Thyroid gland (tissue), 4 donors: ENCODE measurements at regions not wholly inside any gene's neighbourhood (a gene's known extent, or its start where the extent isn't known, plus 50 kb on each side); places are given as distances from the start of the nearest gene placed in this dataset.

Source experiments
- DNase-seq, 2 donors: peaks; one replicate each; pipeline ENCODE4 v3.0.0-alpha.2; 2019
- H3K27ac ChIP-seq, 3 donors: fragments of 200-600 bp; sonication (generic); 1 replicate in 2 of 3; 2 replicates in 1 of 3; pipeline ENCODE4 v1.5.1; 2016 to 2019; ENCODE audit warnings: mild to moderate bottlenecking in 1 of 3, moderate library complexity in 1 of 3
- H3K27me3 ChIP-seq: fragments of 200-600 bp; sonication (generic); one replicate; pipeline ENCODE4 v1.5.1; 2019
- H3K36me3 ChIP-seq, 2 donors: fragments of 200-600 bp; sonication (generic); one replicate each; pipeline ENCODE4 v1.5.1; 2016 to 2019
- H3K4me1 ChIP-seq, 2 donors: fragments of 200-600 bp; sonication (generic); one replicate each; pipeline ENCODE4 v1.5.1; 2017 to 2019
- H3K4me3 ChIP-seq, 3 donors: fragments of 200-600 bp; sonication (generic); replicated peaks in 1 of 3; 1 replicate in 2 of 3; 2 replicates in 1 of 3; pipeline ENCODE4 v1.5.1; 2016; ENCODE audit warnings: mild to moderate bottlenecking in 1 of 3
- H3K9me3 ChIP-seq: fragments of 200-600 bp; sonication (generic); one replicate; pipeline ENCODE4 v1.5.1; 2017
- POLR2A ChIP-seq, 2 donors: fragments of 450-650 bp; IDR thresholded peaks; one replicate each; pipeline ENCODE4 v1.6.1; 2017; ENCODE audit warnings: antibody characterized with exemption in 2 of 2, mild to moderate bottlenecking in 2 of 2, moderate library complexity in 1 of 2
- WGBS, 2 donors: methylation state at CpG; one replicate each; pipeline ENCODE4 v1.1.5; 2017; 5-methylcytosine and 5-hydroxymethylcytosine counted together
- intact Hi-C: fragments of 100-400 bp; cut with DNase I; formaldehyde crosslinking; loops from one replicate; pipeline ENCODE4 v1.15.1; 2023
- TF ChIP-seq, protein P1 (sequence below), 6 experiments: fragments of 200-600 bp in 3 of 6; fragments of 450-650 bp in 3 of 6; sonication (generic) in 3 of 6; IDR thresholded peaks; one replicate each; pipeline ENCODE4 v1.5.1; 2016 to 2019; ENCODE audit warnings: antibody characterized with exemption in 6 of 6, mild to moderate bottlenecking in 2 of 6, inconsistent platforms in 1 of 6, moderate library complexity in 1 of 6

- H3K9me3 ChIP-seq = no peaks in the 10 kb centered on the region
- WGBS, 2 donors = 91 to 97% methylated on average over 7 to 8 of the region's 8 CpGs
- no peaks in the 10 kb centered on the region for H3K36me3 ChIP-seq
- DNase-seq = no peak
- intact Hi-C loops = no loop called here
- H3K27ac ChIP-seq = no peak overlapping the region
- TF ChIP-seq POLR2A (IDR thresholded peaks at IDR 0.05) = no peak
- TF ChIP-seq, protein P1, sequence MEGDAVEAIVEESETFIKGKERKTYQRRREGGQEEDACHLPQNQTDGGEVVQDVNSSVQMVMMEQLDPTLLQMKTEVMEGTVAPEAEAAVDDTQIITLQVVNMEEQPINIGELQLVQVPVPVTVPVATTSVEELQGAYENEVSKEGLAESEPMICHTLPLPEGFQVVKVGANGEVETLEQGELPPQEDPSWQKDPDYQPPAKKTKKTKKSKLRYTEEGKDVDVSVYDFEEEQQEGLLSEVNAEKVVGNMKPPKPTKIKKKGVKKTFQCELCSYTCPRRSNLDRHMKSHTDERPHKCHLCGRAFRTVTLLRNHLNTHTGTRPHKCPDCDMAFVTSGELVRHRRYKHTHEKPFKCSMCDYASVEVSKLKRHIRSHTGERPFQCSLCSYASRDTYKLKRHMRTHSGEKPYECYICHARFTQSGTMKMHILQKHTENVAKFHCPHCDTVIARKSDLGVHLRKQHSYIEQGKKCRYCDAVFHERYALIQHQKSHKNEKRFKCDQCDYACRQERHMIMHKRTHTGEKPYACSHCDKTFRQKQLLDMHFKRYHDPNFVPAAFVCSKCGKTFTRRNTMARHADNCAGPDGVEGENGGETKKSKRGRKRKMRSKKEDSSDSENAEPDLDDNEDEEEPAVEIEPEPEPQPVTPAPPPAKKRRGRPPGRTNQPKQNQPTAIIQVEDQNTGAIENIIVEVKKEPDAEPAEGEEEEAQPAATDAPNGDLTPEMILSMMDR (IDR thresholded peaks at IDR 0.05) = no peak
- peaks cover 0 to 6% of the 10 kb centered on the region in 2 donors for H3K4me1 ChIP-seq
- H3K27me3 ChIP-seq = no peaks in the 10 kb centered on the region
- no peak overlapping the region for H3K4me3 ChIP-seq
Observed at GRCh38 chr6:165929607-165930006, 238.0 kb downstream of the TBXT start.

DNA sequence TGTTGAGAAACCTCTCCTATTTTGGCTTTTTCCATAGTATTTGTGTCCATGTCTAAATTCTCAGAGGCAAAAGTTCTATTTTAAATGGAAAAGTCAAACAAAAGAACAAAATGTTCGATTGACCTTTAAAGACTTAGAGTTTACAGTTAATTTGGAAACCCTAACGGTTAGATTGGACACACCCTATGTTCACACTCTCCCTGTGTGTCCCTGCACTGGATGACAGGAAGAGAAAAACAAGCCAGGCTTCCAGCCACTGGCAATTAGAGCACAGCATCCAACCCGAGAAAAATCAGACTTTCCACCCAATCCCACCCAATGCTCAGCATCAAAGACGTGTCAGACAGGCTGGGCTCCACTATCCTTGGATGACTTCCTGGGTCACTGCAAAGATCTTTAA lies 241.3 kb downstream of the TBXT start:
- Histone ChIP-seq H3K4me3 (no peak overlapping the region), H3K36me3 (no peaks in the 10 kb centered on the region), H3K9me3 (no peaks in the 10 kb centered on the region), H3K27me3 (no peaks in the 10 kb centered on the region), H3K4me1 (peaks cover 0 to 6% of the 10 kb centered on the region in 2 donors), H3K27ac (no peak overlapping the region)
- intact Hi-C loops = no loop called here
- DNase-seq = no peak
- no peak for TF ChIP-seq POLR2A (IDR thresholded peaks at IDR 0.05)
- TF ChIP-seq, protein P1 (IDR thresholded peaks at IDR 0.05) = no peak
- WGBS, 2 donors = 69 to 71% methylated on average over 4 of the region's 4 CpGs

DNA sequence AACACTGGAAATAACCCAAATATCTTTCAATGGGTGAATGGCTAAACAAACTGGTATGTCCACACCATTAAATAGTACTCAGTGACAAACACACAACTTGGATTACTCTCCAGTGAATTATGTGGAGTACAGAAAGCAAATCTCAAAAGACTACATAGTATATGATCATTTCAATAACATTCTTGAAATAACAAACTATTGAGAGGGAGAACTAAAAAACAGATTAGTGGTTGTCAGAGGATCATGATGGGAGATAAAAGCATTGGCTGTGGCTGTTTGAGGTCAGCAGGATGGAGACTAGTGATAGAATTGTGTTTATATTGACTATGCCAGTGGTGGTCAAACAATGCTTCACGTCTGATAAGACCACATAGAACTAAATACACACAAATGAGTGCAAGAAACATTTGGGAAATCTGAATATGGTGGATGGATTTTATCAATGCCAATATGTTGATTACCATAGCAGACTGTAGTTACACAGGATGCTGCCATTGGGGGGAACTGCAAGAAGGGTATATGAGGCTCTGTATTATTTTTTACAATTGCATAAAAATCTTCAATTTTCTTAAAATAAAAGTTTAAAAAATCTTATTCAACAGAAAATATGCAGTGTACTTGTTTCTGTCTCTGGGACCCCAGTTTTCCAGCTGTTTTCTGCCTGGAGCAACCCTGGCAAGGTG lies 242.0 kb downstream of the TBXT start:
- H3K27me3 ChIP-seq = no peaks in the 10 kb centered on the region
- peaks cover 0 to 6% of the 10 kb centered on the region in 2 donors for H3K4me1 ChIP-seq
- no peak overlapping the region for H3K4me3 ChIP-seq
- no peaks in the 10 kb centered on the region for H3K9me3 ChIP-seq
- H3K36me3 ChIP-seq = no peaks in the 10 kb centered on the region
- WGBS, 2 donors = 81 to 84% methylated on average over 1 of the region's 1 CpG
- intact Hi-C loops = no loop called here
- TF ChIP-seq POLR2A (IDR thresholded peaks at IDR 0.05) = no peak
- TF ChIP-seq, protein P1 (IDR thresholded peaks at IDR 0.05) = no peak
- H3K27ac ChIP-seq = no peak overlapping the region
- no peak for DNase-seq

GRCh38 chr6:165922309-165922794 lies 245.3 kb downstream of the TBXT start:
- Histone ChIP-seq H3K9me3 (no peaks in the 10 kb centered on the region), H3K4me3 (no peak overlapping the region), H3K4me1 (peaks cover 0 to 6% of the 10 kb centered on the region in 2 donors), H3K27ac (no peak overlapping the region), H3K27me3 (no peaks in the 10 kb centered on the region), H3K36me3 (no peaks in the 10 kb centered on the region)
- TF ChIP-seq, protein P1 (IDR thresholded peaks at IDR 0.05) = no peak
- TF ChIP-seq POLR2A (IDR thresholded peaks at IDR 0.05) = no peak
- WGBS, 2 donors = 76 to 90% methylated on average over 6 of the region's 6 CpGs
- intact Hi-C loops = no loop called here
- no peak for DNase-seq

DNA sequence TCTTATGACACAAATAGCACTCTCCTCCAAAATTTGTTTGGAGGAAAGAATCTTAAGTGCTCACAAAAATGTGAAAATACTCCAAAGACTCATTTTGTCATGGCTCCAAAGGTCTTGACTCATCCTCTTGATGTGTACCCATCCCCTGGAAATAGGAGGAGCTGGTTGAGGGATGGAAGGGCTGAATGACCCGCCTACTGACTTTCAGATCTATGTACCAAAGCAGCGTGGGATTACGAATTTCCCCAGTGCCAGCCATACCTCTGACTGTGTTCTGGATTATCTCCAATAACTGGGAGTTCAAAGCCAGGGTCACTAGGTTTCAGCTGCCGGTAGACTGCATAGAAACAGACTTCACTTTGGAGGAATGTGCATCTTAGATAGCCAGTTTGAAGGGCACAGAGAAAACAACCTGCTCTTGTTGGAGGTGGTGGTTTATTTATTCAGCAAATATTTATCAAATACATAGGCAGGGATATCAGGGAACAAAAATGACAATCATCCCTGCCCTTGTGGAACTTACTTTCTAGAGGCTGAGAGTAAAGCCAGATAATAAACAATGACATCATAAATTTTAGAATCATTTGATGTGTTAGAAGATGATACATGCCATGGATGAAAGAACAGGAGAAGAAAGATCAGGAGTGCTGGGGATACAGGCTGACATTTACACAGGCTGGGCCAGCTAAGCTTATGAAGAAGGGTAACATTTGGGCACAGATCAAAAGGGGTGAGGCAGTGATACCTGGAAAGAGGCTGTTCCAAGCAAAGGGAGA lies 246.6 kb downstream of the TBXT start:
- H3K27me3 ChIP-seq = no peaks in the 10 kb centered on the region
- 96% methylated on average over 4 of the region's 4 CpGs for WGBS, 2 donors
- no peak for TF ChIP-seq POLR2A (IDR thresholded peaks at IDR 0.05)
- TF ChIP-seq, protein P1 (IDR thresholded peaks at IDR 0.05) = no peak
- H3K36me3 ChIP-seq = no peaks in the 10 kb centered on the region
- DNase-seq = no peak
- intact Hi-C loops = no loop called here
- H3K4me3 ChIP-seq = no peak overlapping the region
- H3K9me3 ChIP-seq = no peaks in the 10 kb centered on the region
- H3K4me1 ChIP-seq = peaks cover 0 to 6% of the 10 kb centered on the region in 2 donors
- H3K27ac ChIP-seq = no peak overlapping the region
